SK-N-SH (cell line): ENCODE measurements at regions not wholly inside any gene's neighbourhood (a gene's known extent, or its start where the extent isn't known, plus 50 kb on each side); places are given as distances from the start of the nearest gene placed in this dataset.

Experiments
- CTCF ChIA-PET: fragments of 300-600, 350-600 bp; formaldehyde crosslinking; extraction: SDS; loops from one replicate; lab custom pipeline; 2021; lab: Yijun Ruan, JAX
- POLR2A ChIA-PET: fragments of 350-600 bp; sonication (Branson Sonifier 250); formaldehyde crosslinking; extraction: SDS; loops from one replicate; lab custom pipeline; 2020; ENCODE audit warnings: antibody characterized with exemption, inconsistent platforms; lab: Yijun Ruan, JAX
- DNase-seq: peaks from one replicate; pipeline ENCODE4 v3.0.0; 2012
- H2AFZ ChIP-seq: fragments of 200-600 bp; sonication (generic); 2 replicates; pipeline ENCODE4 v1.8.1; 2016; ENCODE audit warnings: antibody characterized with exemption, mild to moderate bottlenecking, low read depth
- H3F3A ChIP-seq: fragments of 200-600 bp; sonication (generic); replicated peaks from 2 replicates; pipeline ENCODE3; 2016; ENCODE audit warnings: antibody characterized with exemption, mild to moderate bottlenecking; ENCODE audit not compliant: insufficient read depth
- H3K27ac ChIP-seq, 2 experiments: fragments of 200-500 bp in 1 of 2; fragments of 200-600 bp in 1 of 2; sonication (Bioruptor generic) in 1 of 2; sonication (generic), shearing (Covaris generic) in 1 of 2; 2 replicates each; pipeline versions ENCODE4 v1.5.1 to v1.6.1; 2014 to 2016; ENCODE audit warnings: low read depth in 2 of 2, inconsistent platforms in 1 of 2, low read length in 1 of 2, mild to moderate bottlenecking in 1 of 2, mixed read lengths in 1 of 2
- H3K27me3 ChIP-seq: fragments of 200-600 bp; sonication (generic), shearing (Covaris generic); 2 replicates; pipeline ENCODE4 v1.6.1; 2016; ENCODE audit warnings: mixed run types; ENCODE audit not compliant: insufficient read depth
- H3K36me3 ChIP-seq, 2 experiments: fragments of 200-500 bp in 1 of 2; fragments of 200-600 bp in 1 of 2; sonication (Bioruptor generic) in 1 of 2; sonication (generic) in 1 of 2; replicated peaks in 1 of 2; 2 replicates each; pipeline versions ENCODE3 to v1.5.1; 2014 to 2016; ENCODE audit warnings: low read length in 1 of 2, mild to moderate bottlenecking in 1 of 2; ENCODE audit not compliant: insufficient read depth in 2 of 2, control insufficient read depth in 1 of 2
- H3K4me1 ChIP-seq, 2 experiments: fragments of 200-500 bp in 1 of 2; fragments of 200-600 bp in 1 of 2; sonication (Bioruptor generic) in 1 of 2; sonication (generic), shearing (Covaris generic) in 1 of 2; 2 replicates each; pipeline versions ENCODE4 v1.5.1 to v1.6.1; 2014 to 2016; ENCODE audit warnings: low read depth in 1 of 2, low read length in 1 of 2, mixed run types in 1 of 2; ENCODE audit not compliant: insufficient read depth in 2 of 2, control insufficient read depth in 1 of 2
- H3K4me2 ChIP-seq: fragments of 200-600 bp; sonication (generic), shearing (Covaris generic); 2 replicates; pipeline ENCODE4 v1.6.1; 2017; ENCODE audit warnings: mixed run types
- H3K4me3 ChIP-seq, 2 experiments: fragments of 200-500 bp in 1 of 2; fragments of 200-600 bp in 1 of 2; sonication (Bioruptor generic) in 1 of 2; sonication (generic), shearing (Covaris generic) in 1 of 2; 2 replicates each; pipeline versions ENCODE4 v1.5.1 to v1.8.1; 2014 to 2016; ENCODE audit warnings: low read depth in 2 of 2, inconsistent platforms in 1 of 2, low read length in 1 of 2, mild to moderate bottlenecking in 1 of 2, mixed read lengths in 1 of 2, moderate library complexity in 1 of 2
- H3K79me2 ChIP-seq: fragments of 200-600 bp; sonication (generic); 2 replicates; pipeline ENCODE4 v1.8.1; 2017; ENCODE audit warnings: mild to moderate bottlenecking; ENCODE audit not compliant: insufficient read depth
- H3K9ac ChIP-seq: fragments of 200-600 bp; sonication (generic); 2 replicates; pipeline ENCODE4 v1.6.1; 2017; ENCODE audit warnings: mixed run types
- H3K9me2 ChIP-seq: fragments of 200-600 bp; sonication (generic); 2 replicates; pipeline ENCODE4 v1.6.1; 2017; ENCODE audit warnings: mixed run types
- H3K9me3 ChIP-seq: fragments of 200-600 bp; sonication (generic); 2 replicates; pipeline ENCODE4 v1.6.1; 2017; ENCODE audit warnings: mixed run types, mild to moderate bottlenecking, moderate library complexity
- H4K20me1 ChIP-seq: fragments of 200-600 bp; sonication (generic); 2 replicates; pipeline ENCODE4 v1.6.1; 2017; ENCODE audit warnings: mild to moderate bottlenecking, mixed run types; ENCODE audit not compliant: insufficient read depth
- CHD2 ChIP-seq: fragments of 150-350 bp; IDR thresholded peaks from 2 replicates; pipeline ENCODE4 v1.6.1; 2018; ENCODE audit warnings: low read length; ENCODE audit not compliant: partially characterized antibody
- ELF1 ChIP-seq: IDR thresholded peaks from 2 replicates; pipeline ENCODE4 v1.4.0; 2012
- EP300 ChIP-seq, 2 experiments: IDR thresholded peaks; 2 replicates each; pipeline versions ENCODE4 v1.4.0 to v1.6.1; 2012; ENCODE audit warnings: borderline replicate concordance in 1 of 2, low read depth in 1 of 2, low read length in 1 of 2
- FOSL2 ChIP-seq: IDR thresholded peaks from 2 replicates; pipeline ENCODE4 v1.4.0; 2012; ENCODE audit warnings: low read depth, mild to moderate bottlenecking, moderate library complexity, borderline replicate concordance
- FOXJ3 ChIP-seq: sonication (generic); formaldehyde crosslinking; IDR thresholded peaks from 2 replicates; pipeline ENCODE4 v1.5.1; 2020; ENCODE audit warnings: mild to moderate bottlenecking, missing genetic modification reagents
- FOXM1 ChIP-seq: IDR thresholded peaks from 2 replicates; pipeline ENCODE4 v1.4.0; 2012; ENCODE audit warnings: low read depth, mild to moderate bottlenecking
- JUND ChIP-seq: IDR thresholded peaks from 2 replicates; pipeline ENCODE4 v1.4.0; 2012
- MEF2A ChIP-seq: IDR thresholded peaks from 2 replicates; pipeline ENCODE4 v1.4.0; 2012; ENCODE audit warnings: low read depth, borderline replicate concordance
- POLR2AphosphoS5 ChIP-seq: IDR thresholded peaks from 2 replicates; pipeline ENCODE4 v1.6.1; 2012; ENCODE audit warnings: low read depth, low read length
- RCOR1 ChIP-seq: fragments of 150-350 bp; IDR thresholded peaks from 2 replicates; pipeline ENCODE4 v1.6.1; 2017; ENCODE audit warnings: antibody characterized with exemption, low read length
- RFX5 ChIP-seq: IDR thresholded peaks from 2 replicates; pipeline ENCODE4 v1.6.1; 2012; ENCODE audit warnings: mild to moderate bottlenecking, improper control_type of control experiment, low read length
- RXRA ChIP-seq: IDR thresholded peaks from 2 replicates; pipeline ENCODE4 v1.4.0; 2012; ENCODE audit warnings: low read depth, mild to moderate bottlenecking, borderline replicate concordance
- ZBTB33 ChIP-seq: IDR thresholded peaks from 2 replicates; pipeline ENCODE4 v1.4.0; 2012; ENCODE audit warnings: low read depth, borderline replicate concordance
- WGBS: methylation state at CpG from one replicate; pipeline ENCODE4 v1.1.6; 2017; ENCODE audit warnings: low lambda C conversion rate; 5-methylcytosine and 5-hydroxymethylcytosine counted together
- TF ChIP-seq, protein P1 (sequence below): IDR thresholded peaks from 2 replicates; pipeline ENCODE4 v1.4.0; 2012; ENCODE audit warnings: low read depth, borderline replicate concordance

GRCh38 chr5:92944337-92944736 is 636.7 kb downstream of the NR2F1-AS1 start (continued):
- no peak for TF ChIP-seq JUND
- no peak for TF ChIP-seq CHD2
- no peak for TF ChIP-seq RXRA
- no peak for TF ChIP-seq FOXJ3
- TF ChIP-seq RCOR1: no peak
- no peak for TF ChIP-seq ZBTB33
- no peak for TF ChIP-seq MEF2A

GRCh38 chr5:92942762-92943161 is 638.3 kb downstream of the NR2F1-AS1 start:
- H3K4me1 ChIP-seq: peaks cover 0 to 4% of the 10 kb centered on the region in 2 experiments; a peak in 3 of 4 replicates
- TF ChIP-seq CHD2: no peak
- no peaks in the 10 kb centered on the region for H3K36me3 ChIP-seq
- H3K9ac ChIP-seq: no peak overlapping the region
- H3K79me2 ChIP-seq: no peaks in the 10 kb centered on the region
- no peak overlapping the region for H3K4me2 ChIP-seq
- no peaks in the 10 kb centered on the region for H3F3A ChIP-seq
- H4K20me1 ChIP-seq: no peaks in the 10 kb centered on the region
- no peaks in the 10 kb centered on the region for H3K27me3 ChIP-seq
- H3K4me3 ChIP-seq: no peak overlapping the region
- CTCF ChIA-PET: no interaction called here
- H3K9me3 ChIP-seq: no peaks in the 10 kb centered on the region
- POLR2A ChIA-PET: no interaction called here
- DNase-seq: no peak
- no peaks in the 10 kb centered on the region for H3K9me2 ChIP-seq
- no peak overlapping the region for H2AFZ ChIP-seq
- no peak overlapping the region for H3K27ac ChIP-seq

- no peaks in the 10 kb centered on the region for H3K79me2 ChIP-seq
- H3K9me3 ChIP-seq: no peaks in the 10 kb centered on the region
- H3K27me3 ChIP-seq: no peaks in the 10 kb centered on the region
- H2AFZ ChIP-seq: no peak overlapping the region
- no peaks in the 10 kb centered on the region for H3K9me2 ChIP-seq
- CTCF ChIA-PET: no interaction called here
- no peaks in the 10 kb centered on the region for H3K36me3 ChIP-seq
- H3K4me2 ChIP-seq: no peak overlapping the region
- no peak for DNase-seq
- no peak for TF ChIP-seq FOXM1
- TF ChIP-seq RFX5: no peak
- TF ChIP-seq POLR2AphosphoS5: no peak
- no peak for TF ChIP-seq EP300 (IDR thresholded peaks at IDR 0.05; ENCODE audit: borderline replicate concordance in 1 of 2, low read depth in 1 of 2, low read length in 1 of 2)
- TF ChIP-seq, protein P1, sequence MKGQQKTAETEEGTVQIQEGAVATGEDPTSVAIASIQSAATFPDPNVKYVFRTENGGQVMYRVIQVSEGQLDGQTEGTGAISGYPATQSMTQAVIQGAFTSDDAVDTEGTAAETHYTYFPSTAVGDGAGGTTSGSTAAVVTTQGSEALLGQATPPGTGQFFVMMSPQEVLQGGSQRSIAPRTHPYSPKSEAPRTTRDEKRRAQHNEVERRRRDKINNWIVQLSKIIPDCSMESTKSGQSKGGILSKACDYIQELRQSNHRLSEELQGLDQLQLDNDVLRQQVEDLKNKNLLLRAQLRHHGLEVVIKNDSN: no peak
- TF ChIP-seq ELF1: no peak
- no peak for TF ChIP-seq FOSL2
- TF ChIP-seq RXRA: no peak
- TF ChIP-seq, all 33 proteins: peak for 0
- 91% methylated on average over 9 of the region's 9 CpGs for WGBS
- H3K27ac ChIP-seq: no peak overlapping the region
- H3K9ac ChIP-seq: no peak overlapping the region
- no peak overlapping the region for H3K4me3 ChIP-seq
- POLR2A ChIA-PET: no interaction called here
- no peaks in the 10 kb centered on the region for H4K20me1 ChIP-seq
- H3F3A ChIP-seq: no peaks in the 10 kb centered on the region
- peaks cover 0 to 4% of the 10 kb centered on the region in 2 experiments; a peak in 3 of 4 replicates for H3K4me1 ChIP-seq
These were observed 639.2 kb downstream of the NR2F1-AS1 start for GRCh38 chr5:92941806-92942205.
